GM12878 (cell line): ENCODE measurements at regions not wholly inside any gene's neighbourhood (a gene's known extent, or its start where the extent isn't known, plus 50 kb on each side); places are given as distances from the start of the nearest gene placed in this dataset.

Experiments
- ATAC-seq: fragments of 200-7000 bp; cut with Tn5 transposase; 3 replicates; pipeline ENCODE4 v1.9.1; 2020; ENCODE audit warnings: mild to moderate bottlenecking, moderate library complexity
- BruUV-seq: library from RNA; stranded (reverse); fragments of 400-500 nt; replicated peaks from 2 replicates; lab custom pipeline; 2021; lab: Mats Ljungman, UMichigan
- CTCF ChIA-PET: fragments of 300-600 bp; sonication (Branson Sonifier 250); formaldehyde crosslinking; extraction: SDS; loops from one replicate; lab custom pipeline; 2021; ENCODE audit warnings: inconsistent platforms; lab: Yijun Ruan, JAX
- POLR2A ChIA-PET: fragments of 350-600 bp; formaldehyde crosslinking; extraction: SDS; loops from one replicate; lab custom pipeline; 2021; ENCODE audit warnings: inconsistent platforms; lab: Charles Lee
- RAD21 ChIA-PET: fragments of 300-600 bp; sonication (Branson Sonifier 250); formaldehyde crosslinking; loops from one replicate; lab custom pipeline; 2023; ENCODE audit warnings: antibody characterized with exemption; ENCODE audit not compliant: unreplicated experiment; lab: Charles Lee
- SMC1A ChIA-PET: fragments of 300-600 bp; sonication (Branson Sonifier 250); formaldehyde crosslinking; loops from one replicate; lab custom pipeline; 2023; ENCODE audit not compliant: unreplicated experiment, uncharacterized antibody; lab: Charles Lee
- DNase-seq: peaks from one replicate; pipeline ENCODE4 v3.0.0-alpha.2; 2011; ENCODE audit warnings: low read depth, low spot score
- FAIRE-seq: peaks from 3 replicates; lab custom pipeline; 2011; peaks lifted over from hg19 to GRCh38; lab: Jason Lieb, UNC
- H2AFZ ChIP-seq: 2 replicates; pipeline ENCODE4 v1.6.0; 2011; ENCODE audit warnings: low read depth, low read length, control low read depth; ENCODE audit not compliant: control insufficient read depth
- H3K27ac ChIP-seq: 2 replicates; pipeline ENCODE4 v1.5.1; 2011; ENCODE audit warnings: control low read depth; ENCODE audit not compliant: control insufficient read depth, insufficient read depth
- H3K27me3 ChIP-seq, 2 experiments: replicated peaks in 1 of 2; 2 replicates each; pipeline versions ENCODE4 v1.6.0 to v1.6.1; 2011; ENCODE audit warnings: low read length in 1 of 2; ENCODE audit not compliant: control insufficient read depth in 2 of 2, insufficient read depth in 2 of 2
- H3K36me3 ChIP-seq, 2 experiments: 2 replicates each; pipeline ENCODE4 v1.5.1; 2011; ENCODE audit warnings: low read length in 1 of 2; ENCODE audit not compliant: control insufficient read depth in 2 of 2, insufficient read depth in 2 of 2
- H3K4me1 ChIP-seq: 2 replicates; pipeline ENCODE4 v1.6.1; 2011; ENCODE audit warnings: mild to moderate bottlenecking, low read length, moderate library complexity, mixed read lengths; ENCODE audit not compliant: control insufficient read depth, insufficient read depth
- H3K4me2 ChIP-seq: 2 replicates; pipeline ENCODE4 v1.6.0; 2011; ENCODE audit warnings: control low read depth; ENCODE audit not compliant: control insufficient read depth, insufficient read depth
- H3K4me3 ChIP-seq: fragments of 200-600 bp; sonication (generic); 2 replicates; pipeline ENCODE4 v1.5.1; 2016
- H3K79me2 ChIP-seq: 2 replicates; pipeline ENCODE4 v1.6.0; 2011; ENCODE audit warnings: low read length; ENCODE audit not compliant: control insufficient read depth, insufficient read depth
- H3K9ac ChIP-seq: 2 replicates; pipeline ENCODE4 v1.8.0; 2011; ENCODE audit warnings: low read length, control low read depth, mixed read lengths; ENCODE audit not compliant: control insufficient read depth, insufficient read depth
- H3K9me3 ChIP-seq: replicated peaks from 3 replicates; pipeline ENCODE4 v1.5.1; 2011; ENCODE audit warnings: mild to moderate bottlenecking, low read length; ENCODE audit not compliant: control insufficient read depth, insufficient read depth
- H4K20me1 ChIP-seq: 2 replicates; pipeline ENCODE4 v1.6.0; 2011; ENCODE audit not compliant: control insufficient read depth, insufficient read depth
- BCLAF1 ChIP-seq: fragments of 450-650 bp; IDR thresholded peaks from 2 replicates; pipeline ENCODE4 v1.6.1; 2017; ENCODE audit warnings: antibody characterized with exemption, mild to moderate bottlenecking, moderate library complexity
- CHD4 ChIP-seq: fragments of 200-600 bp; sonication (generic); IDR thresholded peaks from 2 replicates; pipeline ENCODE4 v1.6.1; 2016; ENCODE audit warnings: mild to moderate bottlenecking
- POLR2A ChIP-seq: IDR thresholded peaks from 2 replicates; pipeline ENCODE4 v1.6.1; 2011; ENCODE audit warnings: low read depth, mild to moderate bottlenecking, low read length
- RUNX3 ChIP-seq: IDR thresholded peaks from 2 replicates; pipeline ENCODE4 v1.6.1; 2012; ENCODE audit warnings: low read length, inconsistent platforms
- YBX1 ChIP-seq: fragments of 450-650 bp; IDR thresholded peaks from 2 replicates; pipeline ENCODE4 v1.6.1; 2016; ENCODE audit warnings: antibody characterized with exemption
- YY1 ChIP-seq: IDR thresholded peaks from 2 replicates; pipeline ENCODE4 v1.6.1; 2011; ENCODE audit warnings: low read depth, mild to moderate bottlenecking, low read length
- ZNF24 ChIP-seq: fragments of 450-650 bp; IDR thresholded peaks from 2 replicates; pipeline ENCODE4 v1.6.1; 2017; ENCODE audit warnings: antibody characterized with exemption, mild to moderate bottlenecking
- WGBS: methylation state at CpG from one replicate; pipeline ENCODE4 v1.1.6; 2016; ENCODE audit warnings: low lambda C conversion rate; ENCODE audit not compliant: insufficient replicate concordance, insufficient coverage; ENCODE audit errors: missing lambda C conversion rate; 5-methylcytosine and 5-hydroxymethylcytosine counted together
- in situ Hi-C: fragments of 300-500 bp; cut with MboI; formaldehyde crosslinking; loops from 9 replicates; pipeline ENCODE4 v1.14.3; 2018; ENCODE audit warnings: mixed read lengths
- intact Hi-C: fragments of 100-400 bp; cut with micrococcal nuclease; formaldehyde crosslinking; loops from one replicate; pipeline ENCODE4 v1.14.2; 2022; ENCODE audit not compliant: unreplicated experiment
- TF ChIP-seq, protein P1 (sequence below), 3 experiments: IDR thresholded peaks in 2 of 3; conservative IDR thresholded peaks in 1 of 3; 2 replicates each; pipeline ENCODE4 v1.5.1; 2011; ENCODE audit warnings: low read depth in 3 of 3, low read length in 3 of 3, mild to moderate bottlenecking in 3 of 3, control low read depth in 2 of 3, moderate library complexity in 2 of 3, inconsistent platforms in 1 of 3, mixed read lengths in 1 of 3; ENCODE audit not compliant: control insufficient read depth in 2 of 3, insufficient read depth in 1 of 3; ENCODE audit errors: extremely low read depth in 1 of 3
- TF ChIP-seq, protein P2 (sequence below): fragments of 150-350 bp; IDR thresholded peaks from 2 replicates; pipeline ENCODE4 v1.6.1; 2014; ENCODE audit warnings: mild to moderate bottlenecking, low read depth, low read length
- TF ChIP-seq, protein P3 (sequence below): IDR thresholded peaks from 2 replicates; pipeline ENCODE4 v1.6.1; 2011; ENCODE audit warnings: mild to moderate bottlenecking, low read depth, low read length, moderate library complexity; ENCODE audit not compliant: insufficient replicate concordance
- TF ChIP-seq, protein P4 (sequence below): IDR thresholded peaks from 2 replicates; pipeline ENCODE4 v1.6.1; 2012; ENCODE audit warnings: low read length, inconsistent platforms

DNA sequence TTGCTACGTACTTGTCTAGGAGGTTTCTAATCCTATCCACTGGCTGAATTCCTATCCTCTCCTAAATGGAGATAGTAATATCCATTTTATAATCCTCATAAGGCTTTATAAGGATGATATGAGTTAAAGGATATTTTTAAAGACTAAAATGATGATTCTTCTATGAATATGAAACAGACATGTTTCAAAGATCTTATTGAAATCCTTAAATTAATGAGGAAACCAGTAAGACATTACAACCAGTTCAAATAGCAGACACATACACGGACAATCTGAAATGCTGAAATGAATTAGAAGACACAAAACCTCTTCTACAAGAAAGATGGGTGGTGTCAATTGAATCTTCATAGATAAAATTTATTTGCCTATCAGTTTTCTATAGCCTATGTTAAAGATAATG is 132.9 kb upstream of the ANK3 start:
- in situ Hi-C loops, result no loop called here
- H3K79me2 ChIP-seq, result no peaks in the 10 kb centered on the region
- H4K20me1 ChIP-seq, result no peaks in the 10 kb centered on the region
- BruUV-seq, result no TSS peak
- H3K27ac ChIP-seq, result no peak overlapping the region
- no peak overlapping the region for H3K9ac ChIP-seq
- FAIRE-seq, result no peak
- H3K4me2 ChIP-seq, result no peak overlapping the region
- RAD21 ChIA-PET, result no interaction called here
- H3K9me3 ChIP-seq, result no peaks in the 10 kb centered on the region
- CTCF ChIA-PET, result no interaction called here
- no peaks in the 10 kb centered on the region for H3K36me3 ChIP-seq
- TF ChIP-seq, protein P1, sequence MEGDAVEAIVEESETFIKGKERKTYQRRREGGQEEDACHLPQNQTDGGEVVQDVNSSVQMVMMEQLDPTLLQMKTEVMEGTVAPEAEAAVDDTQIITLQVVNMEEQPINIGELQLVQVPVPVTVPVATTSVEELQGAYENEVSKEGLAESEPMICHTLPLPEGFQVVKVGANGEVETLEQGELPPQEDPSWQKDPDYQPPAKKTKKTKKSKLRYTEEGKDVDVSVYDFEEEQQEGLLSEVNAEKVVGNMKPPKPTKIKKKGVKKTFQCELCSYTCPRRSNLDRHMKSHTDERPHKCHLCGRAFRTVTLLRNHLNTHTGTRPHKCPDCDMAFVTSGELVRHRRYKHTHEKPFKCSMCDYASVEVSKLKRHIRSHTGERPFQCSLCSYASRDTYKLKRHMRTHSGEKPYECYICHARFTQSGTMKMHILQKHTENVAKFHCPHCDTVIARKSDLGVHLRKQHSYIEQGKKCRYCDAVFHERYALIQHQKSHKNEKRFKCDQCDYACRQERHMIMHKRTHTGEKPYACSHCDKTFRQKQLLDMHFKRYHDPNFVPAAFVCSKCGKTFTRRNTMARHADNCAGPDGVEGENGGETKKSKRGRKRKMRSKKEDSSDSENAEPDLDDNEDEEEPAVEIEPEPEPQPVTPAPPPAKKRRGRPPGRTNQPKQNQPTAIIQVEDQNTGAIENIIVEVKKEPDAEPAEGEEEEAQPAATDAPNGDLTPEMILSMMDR (IDR thresholded peaks at IDR 0.05 in 2 of 3, conservative IDR thresholded peaks at IDR 0.05 in 1 of 3; ENCODE audit: control insufficient read depth in 2 of 3, extremely low read depth in 1 of 3, insufficient read depth in 1 of 3, low read depth in 3 of 3, low read length in 3 of 3), result no peak
- TF ChIP-seq, protein P2, sequence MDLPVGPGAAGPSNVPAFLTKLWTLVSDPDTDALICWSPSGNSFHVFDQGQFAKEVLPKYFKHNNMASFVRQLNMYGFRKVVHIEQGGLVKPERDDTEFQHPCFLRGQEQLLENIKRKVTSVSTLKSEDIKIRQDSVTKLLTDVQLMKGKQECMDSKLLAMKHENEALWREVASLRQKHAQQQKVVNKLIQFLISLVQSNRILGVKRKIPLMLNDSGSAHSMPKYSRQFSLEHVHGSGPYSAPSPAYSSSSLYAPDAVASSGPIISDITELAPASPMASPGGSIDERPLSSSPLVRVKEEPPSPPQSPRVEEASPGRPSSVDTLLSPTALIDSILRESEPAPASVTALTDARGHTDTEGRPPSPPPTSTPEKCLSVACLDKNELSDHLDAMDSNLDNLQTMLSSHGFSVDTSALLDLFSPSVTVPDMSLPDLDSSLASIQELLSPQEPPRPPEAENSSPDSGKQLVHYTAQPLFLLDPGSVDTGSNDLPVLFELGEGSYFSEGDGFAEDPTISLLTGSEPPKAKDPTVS, result no peak
- TF ChIP-seq, protein P3, sequence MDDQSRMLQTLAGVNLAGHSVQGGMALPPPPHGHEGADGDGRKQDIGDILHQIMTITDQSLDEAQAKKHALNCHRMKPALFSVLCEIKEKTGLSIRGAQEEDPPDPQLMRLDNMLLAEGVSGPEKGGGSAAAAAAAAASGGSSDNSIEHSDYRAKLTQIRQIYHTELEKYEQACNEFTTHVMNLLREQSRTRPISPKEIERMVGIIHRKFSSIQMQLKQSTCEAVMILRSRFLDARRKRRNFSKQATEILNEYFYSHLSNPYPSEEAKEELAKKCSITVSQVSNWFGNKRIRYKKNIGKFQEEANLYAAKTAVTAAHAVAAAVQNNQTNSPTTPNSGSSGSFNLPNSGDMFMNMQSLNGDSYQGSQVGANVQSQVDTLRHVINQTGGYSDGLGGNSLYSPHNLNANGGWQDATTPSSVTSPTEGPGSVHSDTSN, result no peak
- TF ChIP-seq RUNX3 (no peak), CHD4 (no peak), BCLAF1 (no peak), YBX1 (no peak), YY1 (no peak), ZNF24 (no peak), POLR2A (no peak)
- TF ChIP-seq, protein P4, sequence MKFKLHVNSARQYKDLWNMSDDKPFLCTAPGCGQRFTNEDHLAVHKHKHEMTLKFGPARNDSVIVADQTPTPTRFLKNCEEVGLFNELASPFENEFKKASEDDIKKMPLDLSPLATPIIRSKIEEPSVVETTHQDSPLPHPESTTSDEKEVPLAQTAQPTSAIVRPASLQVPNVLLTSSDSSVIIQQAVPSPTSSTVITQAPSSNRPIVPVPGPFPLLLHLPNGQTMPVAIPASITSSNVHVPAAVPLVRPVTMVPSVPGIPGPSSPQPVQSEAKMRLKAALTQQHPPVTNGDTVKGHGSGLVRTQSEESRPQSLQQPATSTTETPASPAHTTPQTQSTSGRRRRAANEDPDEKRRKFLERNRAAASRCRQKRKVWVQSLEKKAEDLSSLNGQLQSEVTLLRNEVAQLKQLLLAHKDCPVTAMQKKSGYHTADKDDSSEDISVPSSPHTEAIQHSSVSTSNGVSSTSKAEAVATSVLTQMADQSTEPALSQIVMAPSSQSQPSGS, result no peak
- TF ChIP-seq, all 136 proteins: peak for 0
- no peak for DNase-seq
- no peak for ATAC-seq
- Histone ChIP-seq H3K4me1 (no peaks in the 10 kb centered on the region), H3K27me3 (no peaks in the 10 kb centered on the region), H3K4me3 (no peak overlapping the region), H2AFZ (no peak overlapping the region)
- intact Hi-C loops, result no loop called here
- POLR2A ChIA-PET, result no interaction called here
- WGBS, result 3% methylated on average over 2 of the region's 2 CpGs
- SMC1A ChIA-PET, result no interaction called here
